Liver (tissue), 3 donors: ENCODE measurements at regions not wholly inside any gene's neighbourhood (a gene's known extent, or its start where the extent isn't known, plus 50 kb on each side); places are given as distances from the start of the nearest gene placed in this dataset.

Source experiments
- CTCF ChIP-seq: fragments of 150-350 bp; IDR thresholded peaks from 2 replicates; pipeline ENCODE4 v1.5.1; 2017; ENCODE audit warnings: improper control_type of control experiment, low read depth, low read length; ENCODE audit not compliant: missing input control
- EGR1 ChIP-seq, 2 donors: IDR thresholded peaks; 2 replicates each; pipeline ENCODE4 v1.6.1; 2016 to 2018; ENCODE audit warnings: antibody characterized with exemption in 2 of 2, low read depth in 2 of 2
- FOXA2 ChIP-seq: IDR thresholded peaks from 2 replicates; pipeline ENCODE4 v1.6.1; 2016; ENCODE audit warnings: antibody characterized with exemption
- JUND ChIP-seq, 2 donors: IDR thresholded peaks; 2 replicates each; pipeline ENCODE4 v1.6.1; 2016; ENCODE audit warnings: antibody characterized with exemption in 2 of 2
- MAX ChIP-seq: IDR thresholded peaks from 2 replicates; pipeline ENCODE4 v1.6.1; 2016; ENCODE audit warnings: antibody characterized with exemption
- RAD21 ChIP-seq, 2 donors: IDR thresholded peaks; 2 replicates each; pipeline ENCODE4 v1.6.1; 2016; ENCODE audit warnings: antibody characterized with exemption in 2 of 2, mild to moderate bottlenecking in 2 of 2
- REST ChIP-seq: IDR thresholded peaks from 2 replicates; pipeline ENCODE4 v1.6.1; 2016; ENCODE audit warnings: antibody characterized with exemption, mild to moderate bottlenecking
- RXRA ChIP-seq, 2 donors: IDR thresholded peaks; 2 replicates each; pipeline ENCODE4 v1.6.1; 2017 to 2018; ENCODE audit warnings: antibody characterized with exemption in 2 of 2, mild to moderate bottlenecking in 1 of 2
- SP1 ChIP-seq: IDR thresholded peaks from 2 replicates; pipeline ENCODE4 v1.6.1; 2018; ENCODE audit warnings: antibody characterized with exemption, mild to moderate bottlenecking
- TAF1 ChIP-seq: conservative IDR thresholded peaks from 2 replicates; pipeline ENCODE4 v1.6.1; 2016; ENCODE audit warnings: antibody characterized with exemption, mild to moderate bottlenecking
- YY1 ChIP-seq: IDR thresholded peaks from 2 replicates; pipeline ENCODE4 v1.6.1; 2016; ENCODE audit warnings: antibody characterized with exemption, mild to moderate bottlenecking
- ZBTB33 ChIP-seq: IDR thresholded peaks from 2 replicates; pipeline ENCODE4 v1.6.1; 2016; ENCODE audit warnings: antibody characterized with exemption
- donor health status: healthy.
- donor health status: healthy.

- TF ChIP-seq EGR1 (IDR thresholded peaks at IDR 0.05; ENCODE audit: low read depth in 2 of 2): no peak
- no peak for TF ChIP-seq CTCF
- no peak for TF ChIP-seq MAX
- TF ChIP-seq JUND (IDR thresholded peaks at IDR 0.05): no peak
- no peak for TF ChIP-seq YY1
- no peak for TF ChIP-seq RAD21 (IDR thresholded peaks at IDR 0.05)
- no peak for TF ChIP-seq TAF1
- no peak for TF ChIP-seq REST
- no peak for TF ChIP-seq ZBTB33
- TF ChIP-seq SP1: no peak
- no peak for TF ChIP-seq RXRA (IDR thresholded peaks at IDR 0.05)
- TF ChIP-seq FOXA2: no peak
Measured at GRCh38 chrX:40153345-40154249, 55.8 kb upstream of the BCOR start.
